ENCODE measurements at regions not wholly inside any gene's neighbourhood (a gene's known extent, or its start where the extent isn't known, plus 50 kb on each side); places are given as distances from the start of the nearest gene placed in this dataset.

- peak overlapping the region; percentile 57 for H3K4me2 ChIP-seq (ENCODE audit: low read depth, low read length, poor library complexity, severe bottlenecking)
- H3K4me3 ChIP-seq (ENCODE audit: low read length): no peak overlapping the region
- no peak overlapping the region for H3K9ac ChIP-seq (ENCODE audit: low read length)
- no peaks in the 10 kb centered on the region for H3K9me3 ChIP-seq (ENCODE audit: low read length)
- H3K9me2 ChIP-seq (replicated peaks; ENCODE audit: insufficient read depth, low read length): no peaks in the 10 kb centered on the region
- peaks cover 13% of the 10 kb centered on the region for H3K4me1 ChIP-seq (ENCODE audit: low read length)
- H3K27ac ChIP-seq (ENCODE audit: low read length): no peak overlapping the region
- H4K20me1 ChIP-seq (ENCODE audit: insufficient read depth, low read depth, low read length): no peaks in the 10 kb centered on the region
- no peaks in the 10 kb centered on the region for H3K79me2 ChIP-seq (ENCODE audit: low read length)
- H3K27me3 ChIP-seq (ENCODE audit: low read length): 0 out of 2 replicates have a peak, but pooled peaks cover 4% of the 10 kb centered on the region
- H3K36me3 ChIP-seq (ENCODE audit: insufficient read depth, low read length): no peaks in the 10 kb centered on the region
- H2AFZ ChIP-seq (ENCODE audit: low read length): peak overlapping the region; percentile 52
- no peak for DNase-seq
Observed at GRCh38 chr1:185409345-185409744, 92.3 kb upstream of the IVNS1ABP start.

- Histone ChIP-seq H3K9me2 (replicated peaks; ENCODE audit: insufficient read depth, low read length) (no peaks in the 10 kb centered on the region), H3K79me2 (ENCODE audit: low read length) (no peaks in the 10 kb centered on the region), H3K27ac (ENCODE audit: low read length) (no peak overlapping the region), H3K9ac (ENCODE audit: low read length) (peak overlapping the region; percentile 34; the same call in 1 of the 2 replicates), H3K27me3 (ENCODE audit: low read length) (0 out of 2 replicates have a peak, but pooled peaks cover 4% of the 10 kb centered on the region), H3K36me3 (ENCODE audit: insufficient read depth, low read length) (no peaks in the 10 kb centered on the region), H3K4me2 (ENCODE audit: low read depth, low read length, poor library complexity, severe bottlenecking) (peak overlapping the region; percentile 57), H3K4me1 (ENCODE audit: low read length) (peaks cover 13% of the 10 kb centered on the region), H4K20me1 (ENCODE audit: insufficient read depth, low read depth, low read length) (no peaks in the 10 kb centered on the region), H2AFZ (ENCODE audit: low read length) (peak overlapping the region; percentile 72), H3K4me3 (ENCODE audit: low read length) (peak overlapping the region; percentile 29; the same call in 1 of the 2 replicates), H3K9me3 (ENCODE audit: low read length) (no peaks in the 10 kb centered on the region)
- DNase-seq: peak; percentile 65
Observed at GRCh38 chr1:185408700-185409270, 91.7 kb upstream of the IVNS1ABP start.

GRCh38 chr1:185406691-185407009, 89.6 kb upstream of the IVNS1ABP start:
- no peaks in the 10 kb centered on the region for H3K79me2 ChIP-seq (ENCODE audit: low read length)
- no peak overlapping the region for H3K4me2 ChIP-seq (ENCODE audit: low read depth, low read length, poor library complexity, severe bottlenecking)
- no peaks in the 10 kb centered on the region for H3K9me2 ChIP-seq (replicated peaks; ENCODE audit: insufficient read depth, low read length)
- DNase-seq: no peak
- no peak overlapping the region for H3K4me3 ChIP-seq (ENCODE audit: low read length)
- H2AFZ ChIP-seq (ENCODE audit: low read length): no peak overlapping the region
- peaks cover 13% of the 10 kb centered on the region for H3K4me1 ChIP-seq (ENCODE audit: low read length)
- 0 out of 2 replicates have a peak, but pooled peaks cover 4% of the 10 kb centered on the region for H3K27me3 ChIP-seq (ENCODE audit: low read length)
- H4K20me1 ChIP-seq (ENCODE audit: insufficient read depth, low read depth, low read length): no peaks in the 10 kb centered on the region
- H3K9ac ChIP-seq (ENCODE audit: low read length): no peak overlapping the region
- no peaks in the 10 kb centered on the region for H3K9me3 ChIP-seq (ENCODE audit: low read length)
- no peak overlapping the region for H3K27ac ChIP-seq (ENCODE audit: low read length)
- no peaks in the 10 kb centered on the region for H3K36me3 ChIP-seq (ENCODE audit: insufficient read depth, low read length)

- H3K9ac ChIP-seq (ENCODE audit: low read length): no peak overlapping the region
- H3K4me1 ChIP-seq (ENCODE audit: low read length): peaks cover 13% of the 10 kb centered on the region
- no peak overlapping the region for H2AFZ ChIP-seq (ENCODE audit: low read length)
- H3K4me2 ChIP-seq (ENCODE audit: low read depth, low read length, poor library complexity, severe bottlenecking): no peak overlapping the region
- H3K27me3 ChIP-seq (ENCODE audit: low read length): 0 out of 2 replicates have a peak, but pooled peaks cover 4% of the 10 kb centered on the region
- H3K9me3 ChIP-seq (ENCODE audit: low read length): no peaks in the 10 kb centered on the region
- no peaks in the 10 kb centered on the region for H3K36me3 ChIP-seq (ENCODE audit: insufficient read depth, low read length)
- H3K79me2 ChIP-seq (ENCODE audit: low read length): no peaks in the 10 kb centered on the region
- H3K27ac ChIP-seq (ENCODE audit: low read length): no peak overlapping the region
- DNase-seq: no peak
- no peak overlapping the region for H3K4me3 ChIP-seq (ENCODE audit: low read length)
- H3K9me2 ChIP-seq (replicated peaks; ENCODE audit: insufficient read depth, low read length): no peaks in the 10 kb centered on the region
- no peaks in the 10 kb centered on the region for H4K20me1 ChIP-seq (ENCODE audit: insufficient read depth, low read depth, low read length)
Observed at GRCh38 chr1:185406006-185406690, 89.1 kb upstream of the IVNS1ABP start.

- no peak overlapping the region for H3K4me3 ChIP-seq (ENCODE audit: low read length)
- H3K36me3 ChIP-seq (ENCODE audit: insufficient read depth, low read length): no peaks in the 10 kb centered on the region
- H3K79me2 ChIP-seq (ENCODE audit: low read length): no peaks in the 10 kb centered on the region
- no peaks in the 10 kb centered on the region for H3K27me3 ChIP-seq (ENCODE audit: low read length)
- peaks cover 13% of the 10 kb centered on the region for H3K4me1 ChIP-seq (ENCODE audit: low read length)
- no peak overlapping the region for H2AFZ ChIP-seq (ENCODE audit: low read length)
- no peak overlapping the region for H3K4me2 ChIP-seq (ENCODE audit: low read depth, low read length, poor library complexity, severe bottlenecking)
- no peaks in the 10 kb centered on the region for H3K9me3 ChIP-seq (ENCODE audit: low read length)
- H3K9ac ChIP-seq (ENCODE audit: low read length): no peak overlapping the region
- no peak overlapping the region for H3K27ac ChIP-seq (ENCODE audit: low read length)
- no peaks in the 10 kb centered on the region for H4K20me1 ChIP-seq (ENCODE audit: insufficient read depth, low read depth, low read length)
- no peaks in the 10 kb centered on the region for H3K9me2 ChIP-seq (replicated peaks; ENCODE audit: insufficient read depth, low read length)
- no peak for DNase-seq
Observed at GRCh38 chr1:185404907-185405568, 88.0 kb upstream of the IVNS1ABP start.

- Histone ChIP-seq H3K9me2 (replicated peaks; ENCODE audit: insufficient read depth, low read length) (no peaks in the 10 kb centered on the region), H2AFZ (ENCODE audit: low read length) (no peak overlapping the region), H3K4me2 (ENCODE audit: low read depth, low read length, poor library complexity, severe bottlenecking) (no peak overlapping the region), H3K36me3 (ENCODE audit: insufficient read depth, low read length) (no peaks in the 10 kb centered on the region), H3K9ac (ENCODE audit: low read length) (no peak overlapping the region), H3K4me3 (ENCODE audit: low read length) (no peak overlapping the region), H3K27me3 (ENCODE audit: low read length) (no peaks in the 10 kb centered on the region), H3K9me3 (ENCODE audit: low read length) (no peaks in the 10 kb centered on the region), H3K79me2 (ENCODE audit: low read length) (no peaks in the 10 kb centered on the region), H4K20me1 (ENCODE audit: insufficient read depth, low read depth, low read length) (no peaks in the 10 kb centered on the region), H3K4me1 (ENCODE audit: low read length) (peaks cover 10% of the 10 kb centered on the region), H3K27ac (ENCODE audit: low read length) (no peak overlapping the region)
- DNase-seq: no peak
Observed at GRCh38 chr1:185404291-185404690, 87.2 kb upstream of the IVNS1ABP start.

GRCh38 chr1:185402930-185403329, 85.9 kb upstream of the IVNS1ABP start:
- Histone ChIP-seq H3K9me3 (ENCODE audit: low read length) (no peaks in the 10 kb centered on the region), H3K9ac (ENCODE audit: low read length) (no peak overlapping the region), H3K4me3 (ENCODE audit: low read length) (no peak overlapping the region), H3K4me2 (ENCODE audit: low read depth, low read length, poor library complexity, severe bottlenecking) (no peak overlapping the region), H3K79me2 (ENCODE audit: low read length) (no peaks in the 10 kb centered on the region), H2AFZ (ENCODE audit: low read length) (no peak overlapping the region), H3K9me2 (replicated peaks; ENCODE audit: insufficient read depth, low read length) (no peaks in the 10 kb centered on the region), H4K20me1 (ENCODE audit: insufficient read depth, low read depth, low read length) (no peaks in the 10 kb centered on the region), H3K4me1 (ENCODE audit: low read length) (no peaks in the 10 kb centered on the region), H3K36me3 (ENCODE audit: insufficient read depth, low read length) (no peaks in the 10 kb centered on the region), H3K27me3 (ENCODE audit: low read length) (no peaks in the 10 kb centered on the region), H3K27ac (ENCODE audit: low read length) (no peak overlapping the region)
- no peak for DNase-seq

GRCh38 chr1:185401019-185401418, 84.0 kb upstream of the IVNS1ABP start:
- no peak for DNase-seq
- no peak overlapping the region for H3K4me3 ChIP-seq (ENCODE audit: low read length)
- no peaks in the 10 kb centered on the region for H3K79me2 ChIP-seq (ENCODE audit: low read length)
- no peaks in the 10 kb centered on the region for H3K9me2 ChIP-seq (replicated peaks; ENCODE audit: insufficient read depth, low read length)
- H4K20me1 ChIP-seq (ENCODE audit: insufficient read depth, low read depth, low read length): no peaks in the 10 kb centered on the region
- H3K27ac ChIP-seq (ENCODE audit: low read length): no peak overlapping the region
- H3K36me3 ChIP-seq (ENCODE audit: insufficient read depth, low read length): no peaks in the 10 kb centered on the region
- H3K4me1 ChIP-seq (ENCODE audit: low read length): no peaks in the 10 kb centered on the region
- no peak overlapping the region for H2AFZ ChIP-seq (ENCODE audit: low read length)
- no peak overlapping the region for H3K9ac ChIP-seq (ENCODE audit: low read length)
- H3K4me2 ChIP-seq (ENCODE audit: low read depth, low read length, poor library complexity, severe bottlenecking): no peak overlapping the region
- no peaks in the 10 kb centered on the region for H3K27me3 ChIP-seq (ENCODE audit: low read length)
- no peaks in the 10 kb centered on the region for H3K9me3 ChIP-seq (ENCODE audit: low read length)

Measured in Karpas-422 (cell line).